ENCODE measurements at regions not wholly inside any gene's neighbourhood (a gene's known extent, or its start where the extent isn't known, plus 50 kb on each side); places are given as distances from the start of the nearest gene placed in this dataset.
"Not testable (repeated sequence)": the region's sequence is repeated elsewhere in the genome, so short reads cannot be mapped to it uniquely, and the experiment has no call there.

DNA sequence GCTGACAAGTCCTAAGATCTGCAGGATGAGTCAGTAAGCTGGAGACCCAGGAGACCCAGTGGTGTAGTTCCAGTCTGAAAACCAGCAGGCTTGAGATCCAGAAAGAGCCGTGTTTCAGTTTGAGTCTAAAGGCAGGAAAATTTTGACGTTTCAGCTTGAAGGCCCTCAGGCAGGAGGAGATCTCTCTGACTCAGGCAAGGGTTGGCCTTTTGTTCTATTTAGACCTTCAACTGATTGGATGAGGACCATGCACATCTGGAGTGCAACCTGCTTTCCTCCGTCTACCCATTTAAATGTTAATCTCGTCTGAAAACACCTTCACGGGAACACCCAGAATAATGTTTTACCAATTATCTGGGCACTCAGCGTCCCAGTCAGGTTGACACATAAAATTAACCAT, 69.5 kb downstream of the NPIPA7 start:
- ATAC-seq (replicated peaks in 6 of 8), result peak in 2 of 8 experiments; percentile 31 to 44
- H3K4me1 ChIP-seq (replicated peaks in 1 of 2); H3K27ac ChIP-seq; in situ Hi-C loops (cut with MboI; ENCODE audit: low pct_unique_long_range_greater_than_20kb in 2 of 9, low sequenced_read_pairs in 9 of 9, unreplicated experiment in 9 of 9); H3K4me3 ChIP-seq: not testable (repeated sequence)
- no CpG with 5 or more reads among the region's 6 CpGs for WGBS, 10 experiments

DNA sequence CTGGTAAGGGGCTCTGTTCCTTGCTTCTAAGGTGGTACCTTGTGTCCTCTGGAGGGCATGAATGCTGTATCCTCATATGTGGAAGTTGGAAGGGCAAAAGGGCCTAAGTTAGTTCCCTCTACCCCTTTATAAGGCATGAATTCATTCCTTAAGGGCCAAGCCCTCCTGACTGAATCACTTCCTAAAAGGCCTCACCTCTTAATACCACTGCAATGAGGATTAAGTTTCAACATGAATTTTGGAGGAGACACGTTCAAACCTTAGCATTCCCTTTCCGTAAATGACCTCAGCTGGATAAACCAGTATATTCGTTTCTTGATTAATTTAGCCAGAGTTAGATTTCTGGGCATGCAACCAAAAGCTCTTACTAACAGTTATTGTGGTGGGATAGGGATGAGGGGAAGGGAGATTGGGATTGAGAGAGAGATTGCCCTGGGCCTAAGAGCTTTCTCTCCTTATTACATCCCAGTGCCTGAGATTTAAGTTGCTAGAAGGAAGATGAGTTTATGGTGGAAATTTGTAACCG, 70.8 kb downstream of the NPIPA7 start:
- ATAC-seq (replicated peaks in 6 of 8), result peak in 2 of 8 experiments; percentile 53 to 87
- H3K4me3 ChIP-seq; H3K27ac ChIP-seq; in situ Hi-C loops (cut with MboI; ENCODE audit: low pct_unique_long_range_greater_than_20kb in 2 of 9, low sequenced_read_pairs in 9 of 9, unreplicated experiment in 9 of 9); H3K4me1 ChIP-seq (replicated peaks in 1 of 2): not testable (repeated sequence)
- WGBS, 10 experiments, result 78% methylated on average over 1 of the region's 4 CpGs; no CpG with 5 or more reads in 9 of the 10 experiments

- H3K27ac ChIP-seq; in situ Hi-C loops (cut with MboI; ENCODE audit: low pct_unique_long_range_greater_than_20kb in 2 of 9, low sequenced_read_pairs in 9 of 9, unreplicated experiment in 9 of 9); H3K4me1 ChIP-seq (replicated peaks in 1 of 2); H3K4me3 ChIP-seq: not testable (repeated sequence)
- no CpG with 5 or more reads among the region's 10 CpGs for WGBS, 10 experiments
- ATAC-seq (replicated peaks in 6 of 8), result peak in 5 of 8 experiments; percentile 42 to 73 (median 54)
These were observed 72.9 kb downstream of the NPIPA7 start for GRCh38 chr16:16451721-16452410.

DNA sequence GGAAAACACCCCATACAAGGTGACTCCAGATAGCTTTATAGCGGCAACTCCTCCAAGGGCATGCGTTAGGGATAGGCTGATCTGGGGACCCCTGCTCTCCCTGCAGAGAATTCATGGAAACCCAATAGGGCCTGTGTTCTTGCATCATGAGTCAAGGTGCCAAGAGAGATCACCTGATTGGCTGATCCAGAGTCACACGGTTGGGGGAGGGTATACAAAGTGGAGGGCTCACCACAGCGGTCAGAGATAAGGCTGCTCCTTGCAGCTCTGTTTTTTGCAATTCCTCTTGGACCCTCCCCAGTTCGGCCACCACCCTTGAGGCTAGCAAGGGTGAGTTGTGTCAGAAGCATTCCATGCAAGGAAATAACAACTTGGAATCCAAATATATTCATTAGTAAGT, 79.6 kb downstream of the NPIPA7 start:
- in situ Hi-C loops (cut with MboI; ENCODE audit: low pct_unique_long_range_greater_than_20kb in 2 of 9, low sequenced_read_pairs in 9 of 9, unreplicated experiment in 9 of 9); ATAC-seq (replicated peaks in 6 of 8); H3K4me3 ChIP-seq; H3K27ac ChIP-seq; H3K4me1 ChIP-seq (replicated peaks in 1 of 2): not testable (repeated sequence)
- no CpG with 5 or more reads among the region's 5 CpGs for WGBS, 10 experiments

- ATAC-seq (replicated peaks in 6 of 8); H3K27ac ChIP-seq; in situ Hi-C loops (cut with MboI; ENCODE audit: low pct_unique_long_range_greater_than_20kb in 2 of 9, low sequenced_read_pairs in 9 of 9, unreplicated experiment in 9 of 9); H3K4me3 ChIP-seq; H3K4me1 ChIP-seq (replicated peaks in 1 of 2): not testable (repeated sequence)
- WGBS, 10 experiments, result no CpG with 5 or more reads among the region's 6 CpGs
These were observed 84.9 kb downstream of the NPIPA7 start for GRCh38 chr16:16463792-16464191.

GRCh38 chr16:16488919-16489318, 110.0 kb downstream of the NPIPA7 start:
- not testable (repeated sequence) for H3K4me1 ChIP-seq (replicated peaks in 1 of 2)

GRCh38 chr16:16489466-16489865, 110.5 kb downstream of the NPIPA7 start:
- in situ Hi-C loops (cut with MboI; ENCODE audit: low pct_unique_long_range_greater_than_20kb in 2 of 9, low sequenced_read_pairs in 9 of 9, unreplicated experiment in 9 of 9); H3K4me3 ChIP-seq; H3K4me1 ChIP-seq (replicated peaks in 1 of 2); H3K27ac ChIP-seq: not testable (repeated sequence)
- no CpG with 5 or more reads among the region's 15 CpGs for WGBS, 10 experiments
- peak in 2 of 8 experiments; percentile 21 to 33 for ATAC-seq (replicated peaks in 6 of 8)

More at GRCh38 chr16:16488919-16489318, 110.0 kb downstream of the NPIPA7 start:
- in situ Hi-C loops (cut with MboI; ENCODE audit: low pct_unique_long_range_greater_than_20kb in 2 of 9, low sequenced_read_pairs in 9 of 9, unreplicated experiment in 9 of 9); H3K4me3 ChIP-seq; ATAC-seq (replicated peaks in 6 of 8); H3K27ac ChIP-seq: not testable (repeated sequence)
- no CpG with 5 or more reads among the region's 4 CpGs for WGBS, 10 experiments

- H3K4me3 ChIP-seq; H3K4me1 ChIP-seq (replicated peaks in 1 of 2); in situ Hi-C loops (cut with MboI; ENCODE audit: low pct_unique_long_range_greater_than_20kb in 2 of 9, low sequenced_read_pairs in 9 of 9, unreplicated experiment in 9 of 9); H3K27ac ChIP-seq: not testable (repeated sequence)
- no CpG with 5 or more reads among the region's 8 CpGs for WGBS, 10 experiments
- ATAC-seq (replicated peaks in 6 of 8), result peak in 5 of 8 experiments; percentile 21 to 83 (median 42)
These were observed 115.2 kb downstream of the NPIPA7 start for GRCh38 chr16:16494114-16494513.

DNA sequence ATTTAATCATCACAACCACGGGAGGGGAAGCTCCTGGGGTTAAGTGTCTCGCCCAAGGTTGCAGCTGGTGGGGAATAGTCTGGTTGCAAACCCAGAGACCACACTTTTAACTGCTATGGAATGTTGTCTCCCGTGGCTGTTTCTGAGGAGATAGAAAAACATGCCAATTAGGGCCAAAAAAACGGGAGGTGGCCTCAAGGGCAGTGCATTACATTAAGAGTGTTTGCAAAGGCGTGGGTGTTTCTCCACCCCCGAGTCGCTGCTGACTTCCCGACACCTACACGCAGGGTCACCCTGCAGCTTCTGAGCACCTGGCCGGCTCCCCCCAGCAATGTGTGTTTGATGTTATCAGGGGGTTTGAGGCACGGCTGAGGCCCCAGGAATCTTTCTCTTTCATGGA, 116.1 kb downstream of the NPIPA7 start:
- in situ Hi-C loops (cut with MboI; ENCODE audit: low pct_unique_long_range_greater_than_20kb in 2 of 9, low sequenced_read_pairs in 9 of 9, unreplicated experiment in 9 of 9); H3K4me1 ChIP-seq (replicated peaks in 1 of 2); H3K4me3 ChIP-seq; H3K27ac ChIP-seq: not testable (repeated sequence)
- WGBS, 10 experiments, result no CpG with 5 or more reads among the region's 11 CpGs
- peak in 3 of 8 experiments; percentile 43 to 78 (median 70) for ATAC-seq (replicated peaks in 6 of 8)

DNA sequence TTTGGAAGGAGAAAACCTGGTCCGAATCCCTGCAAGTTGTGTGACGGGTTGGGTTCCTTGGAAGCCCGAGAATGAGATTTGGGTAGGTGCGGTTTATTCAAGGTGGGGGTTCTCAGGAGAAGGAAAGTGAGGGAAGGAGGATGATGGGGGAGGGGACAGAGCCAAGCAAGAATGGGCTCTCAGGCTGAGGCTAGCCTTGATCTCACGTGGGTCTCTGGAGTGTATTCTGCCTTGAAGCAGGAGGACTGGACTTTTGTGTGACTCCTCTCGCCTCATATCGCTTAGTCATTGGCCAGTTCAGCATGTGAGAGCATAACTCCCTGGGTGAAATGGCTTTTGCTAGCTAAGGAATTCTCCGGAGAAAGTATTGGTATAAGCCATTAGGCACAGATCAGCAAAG, 120.9 kb downstream of the NPIPA7 start:
- H3K4me3 ChIP-seq; H3K27ac ChIP-seq; H3K4me1 ChIP-seq (replicated peaks in 1 of 2); in situ Hi-C loops (cut with MboI; ENCODE audit: low pct_unique_long_range_greater_than_20kb in 2 of 9, low sequenced_read_pairs in 9 of 9, unreplicated experiment in 9 of 9); ATAC-seq (replicated peaks in 6 of 8): not testable (repeated sequence)
- WGBS, 10 experiments, result no CpG with 5 or more reads among the region's 8 CpGs

- H3K4me1 ChIP-seq (replicated peaks in 1 of 2); ATAC-seq (replicated peaks in 6 of 8); H3K27ac ChIP-seq; in situ Hi-C loops (cut with MboI; ENCODE audit: low pct_unique_long_range_greater_than_20kb in 2 of 9, low sequenced_read_pairs in 9 of 9, unreplicated experiment in 9 of 9); H3K4me3 ChIP-seq: not testable (repeated sequence)
- no CpG with 5 or more reads among the region's 1 CpG for WGBS, 10 experiments
These were observed 128.1 kb downstream of the NPIPA7 start for GRCh38 chr16:16507041-16507440.

DNA sequence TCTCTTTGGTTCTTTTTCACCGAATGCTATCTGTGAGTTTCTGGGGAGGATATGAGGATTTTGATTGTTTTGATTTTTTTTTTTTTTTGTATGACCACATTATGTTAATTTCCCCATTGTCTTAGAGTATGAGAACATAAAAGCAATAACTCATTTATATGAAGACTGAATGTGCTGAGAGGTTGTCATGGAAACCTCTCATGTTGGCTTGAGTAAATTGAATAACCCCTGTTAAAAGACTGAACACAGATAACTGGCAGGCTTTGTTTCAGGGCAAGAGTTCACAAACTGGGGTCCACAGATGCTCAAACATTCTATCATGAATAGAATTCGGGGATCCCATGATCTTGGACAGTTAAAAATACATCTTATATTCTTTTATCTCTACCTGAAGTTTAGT, 129.4 kb downstream of the NPIPA7 start:
- ATAC-seq (replicated peaks in 6 of 8), result peak in 5 of 8 experiments; percentile 30 to 83 (median 59)
- H3K4me1 ChIP-seq (replicated peaks in 1 of 2); in situ Hi-C loops (cut with MboI; ENCODE audit: low pct_unique_long_range_greater_than_20kb in 2 of 9, low sequenced_read_pairs in 9 of 9, unreplicated experiment in 9 of 9); H3K27ac ChIP-seq; H3K4me3 ChIP-seq: not testable (repeated sequence)
- WGBS, 10 experiments, result no CpG with 5 or more reads among the region's 2 CpGs

DNA sequence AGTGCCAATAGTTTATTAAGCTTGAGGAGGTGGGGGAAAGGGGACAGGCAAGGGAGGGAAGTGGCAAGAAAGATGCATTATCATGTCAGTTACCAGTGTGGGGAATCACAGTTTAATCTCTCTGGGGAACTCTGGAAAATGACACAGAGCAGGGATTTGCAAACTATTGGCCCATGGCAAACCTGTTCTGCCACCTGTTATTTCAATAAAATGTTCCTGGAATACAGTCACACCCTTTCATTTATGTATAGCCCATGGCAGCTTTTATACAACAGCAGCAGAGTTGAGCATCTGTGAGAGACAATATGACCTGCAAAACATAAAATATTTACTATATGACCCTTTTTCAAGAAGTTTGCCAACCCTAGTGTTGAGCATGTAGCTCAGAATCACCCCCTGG, 140.5 kb downstream of the NPIPA7 start:
- H3K4me1 ChIP-seq (replicated peaks in 1 of 2); in situ Hi-C loops (cut with MboI; ENCODE audit: low pct_unique_long_range_greater_than_20kb in 2 of 9, low sequenced_read_pairs in 9 of 9, unreplicated experiment in 9 of 9); H3K27ac ChIP-seq; H3K4me3 ChIP-seq: not testable (repeated sequence)
- peak in 1 of 8 experiments; percentile 36 for ATAC-seq (replicated peaks in 6 of 8)

All from motor neuron (in vitro differentiated cells).